ENCODE measurements at regions not wholly inside any gene's neighbourhood (a gene's known extent, or its start where the extent isn't known, plus 50 kb on each side); places are given as distances from the start of the nearest gene placed in this dataset.
"Not testable (repeated sequence)": the region's sequence is repeated elsewhere in the genome, so short reads cannot be mapped to it uniquely, and the experiment has no call there.

- no peak for DNase-seq
These were observed 261.9 kb upstream of the ADGRL3 start for GRCh38 chr4:60938181-60938580.

- no peak for DNase-seq
These were observed 261.5 kb upstream of the ADGRL3 start for GRCh38 chr4:60938621-60939020.

GRCh38 chr4:60944060-60944459 lies 256.1 kb upstream of the ADGRL3 start:
- no peak for DNase-seq

GRCh38 chr4:60945641-60946040 lies 254.5 kb upstream of the ADGRL3 start:
- DNase-seq: no peak

GRCh38 chr4:60948008-60948407 lies 252.1 kb upstream of the ADGRL3 start:
- no peak for DNase-seq

GRCh38 chr4:60952921-60953320 lies 247.2 kb upstream of the ADGRL3 start:
- no peak for DNase-seq

- no peak for DNase-seq
These were observed 246.3 kb upstream of the ADGRL3 start for GRCh38 chr4:60953826-60954225.

- DNase-seq: no peak
These were observed 237.8 kb upstream of the ADGRL3 start for GRCh38 chr4:60962286-60962685.

- DNase-seq: no peak
These were observed 218.6 kb upstream of the ADGRL3 start for GRCh38 chr4:60981534-60981933.

GRCh38 chr4:60989141-60989540 lies 211.0 kb upstream of the ADGRL3 start:
- DNase-seq: no peak

- DNase-seq: no peak
These were observed 208.1 kb upstream of the ADGRL3 start for GRCh38 chr4:60992037-60992436.

- no peak for DNase-seq
These were observed 196.8 kb upstream of the ADGRL3 start for GRCh38 chr4:61003301-61003700.

- DNase-seq: no peak
These were observed 195.4 kb upstream of the ADGRL3 start for GRCh38 chr4:61004651-61005170.

GRCh38 chr4:61011051-61011450 lies 189.1 kb upstream of the ADGRL3 start:
- no peak for DNase-seq

- DNase-seq: not testable (repeated sequence)
These were observed 188.2 kb upstream of the ADGRL3 start for GRCh38 chr4:61011936-61012335.

- DNase-seq: no peak
These were observed 175.5 kb upstream of the ADGRL3 start for GRCh38 chr4:61024610-61025009.

- no peak for DNase-seq
These were observed 172.2 kb upstream of the ADGRL3 start for GRCh38 chr4:61027939-61028338.

GRCh38 chr4:61036071-61036684 lies 163.9 kb upstream of the ADGRL3 start:
- DNase-seq: no peak

GRCh38 chr4:61041527-61041926 lies 158.6 kb upstream of the ADGRL3 start:
- DNase-seq: no peak

- no peak for DNase-seq
These were observed 155.3 kb upstream of the ADGRL3 start for GRCh38 chr4:61044837-61045236.

- DNase-seq: no peak
These were observed 151.1 kb upstream of the ADGRL3 start for GRCh38 chr4:61049018-61049417.

- no peak for DNase-seq
These were observed 132.7 kb upstream of the ADGRL3 start for GRCh38 chr4:61067381-61067780.

GRCh38 chr4:61068060-61068459 lies 132.1 kb upstream of the ADGRL3 start:
- DNase-seq: no peak

- no peak for DNase-seq
These were observed 131.4 kb upstream of the ADGRL3 start for GRCh38 chr4:61068745-61069144.

GRCh38 chr4:61070269-61070668 lies 129.9 kb upstream of the ADGRL3 start:
- DNase-seq: no peak

Data from NK-92 treated with Interleukin-12 subunit alpha and Interleukin-12 subunit beta, amount 100 ng/mL, for 24 hours (cell line).